Thymus (tissue), 11 donors: ENCODE measurements at regions not wholly inside any gene's neighbourhood (a gene's known extent, or its start where the extent isn't known, plus 50 kb on each side); places are given as distances from the start of the nearest gene placed in this dataset.

Source experiments
- DNase-seq, 9 donors: peaks; one replicate each; pipeline ENCODE4 v3.0.0-alpha.2; 2013; ENCODE audit warnings: low spot score in 9 of 9, low read depth in 6 of 9, missing footprints in 1 of 9
- H3K27ac ChIP-seq, 2 donors: one replicate each; pipeline ENCODE4 v1.5.1; 2013; ENCODE audit warnings: control low read depth in 1 of 2, low read depth in 1 of 2, low read length in 1 of 2, mild to moderate bottlenecking in 1 of 2, moderate library complexity in 1 of 2
- H3K27me3 ChIP-seq, 2 donors: one replicate each; pipeline ENCODE4 v1.5.1; 2013; ENCODE audit warnings: low read length in 1 of 2; ENCODE audit not compliant: control insufficient read depth in 2 of 2, insufficient read depth in 1 of 2
- H3K36me3 ChIP-seq, 2 donors: one replicate each; pipeline ENCODE4 v1.5.1; 2013; ENCODE audit warnings: low read length in 1 of 2, mild to moderate bottlenecking in 1 of 2, moderate library complexity in 1 of 2; ENCODE audit not compliant: control insufficient read depth in 2 of 2, insufficient read depth in 2 of 2
- H3K4me1 ChIP-seq, 2 donors: one replicate each; pipeline ENCODE4 v1.5.1; 2013; ENCODE audit warnings: low read length in 2 of 2; ENCODE audit not compliant: control insufficient read depth in 2 of 2, insufficient read depth in 2 of 2
- H3K4me3 ChIP-seq, 2 donors: one replicate each; pipeline ENCODE4 v1.5.1; 2013; ENCODE audit warnings: low read length in 2 of 2, control low read depth in 1 of 2, mild to moderate bottlenecking in 1 of 2
- H3K9me3 ChIP-seq, 2 donors: one replicate each; pipeline ENCODE4 v1.5.1; 2013; ENCODE audit warnings: low read length in 1 of 2, mild to moderate bottlenecking in 1 of 2; ENCODE audit not compliant: control insufficient read depth in 2 of 2, insufficient read depth in 1 of 2
- WGBS: extraction: QIAGEN DNeasy Blood & Tissue Kit; methylation state at CpG from one replicate; pipeline ENCODE4 v1.1.7; 2013; 5-methylcytosine and 5-hydroxymethylcytosine counted together
- donor health status: healthy.

GRCh38 chr22:49155039-49155769 lies 672.5 kb downstream of the BRD1 start:
- Histone ChIP-seq H3K27me3 (no peaks in the 10 kb centered on the region), H3K36me3 (no peaks in the 10 kb centered on the region), H3K9me3 (no peaks in the 10 kb centered on the region), H3K4me1 (no peaks in the 10 kb centered on the region), H3K4me3 (no peak overlapping the region), H3K27ac (no peak overlapping the region)
- 89% methylated on average over 27 of the region's 27 CpGs for WGBS
- no peak for DNase-seq

- no peak overlapping the region for H3K27ac ChIP-seq
- no peaks in the 10 kb centered on the region for H3K9me3 ChIP-seq
- H3K27me3 ChIP-seq: no peaks in the 10 kb centered on the region
- DNase-seq: no peak
- H3K4me3 ChIP-seq: no peak overlapping the region
- H3K4me1 ChIP-seq: no peaks in the 10 kb centered on the region
- 86% methylated on average over 18 of the region's 18 CpGs for WGBS
- H3K36me3 ChIP-seq: no peaks in the 10 kb centered on the region
Observed at GRCh38 chr22:49154433-49154832, 673.2 kb downstream of the BRD1 start.

- Histone ChIP-seq H3K9me3 (no peaks in the 10 kb centered on the region), H3K4me1 (no peaks in the 10 kb centered on the region), H3K27ac (no peak overlapping the region), H3K36me3 (no peaks in the 10 kb centered on the region), H3K27me3 (no peaks in the 10 kb centered on the region), H3K4me3 (no peak overlapping the region)
- 91% methylated on average over 11 of the region's 11 CpGs for WGBS
- no peak for DNase-seq
Observed at GRCh38 chr22:49153921-49154320, 673.8 kb downstream of the BRD1 start.

- no peak overlapping the region for H3K27ac ChIP-seq
- no peak for DNase-seq
- no peaks in the 10 kb centered on the region for H3K36me3 ChIP-seq
- H3K4me1 ChIP-seq: no peaks in the 10 kb centered on the region
- H3K27me3 ChIP-seq: no peaks in the 10 kb centered on the region
- H3K4me3 ChIP-seq: no peak overlapping the region
- 93% methylated on average over 20 of the region's 20 CpGs for WGBS
- H3K9me3 ChIP-seq: no peaks in the 10 kb centered on the region
Observed at GRCh38 chr22:49152939-49153770, 674.5 kb downstream of the BRD1 start.

- H3K27me3 ChIP-seq: no peaks in the 10 kb centered on the region
- no peak for DNase-seq
- no peak overlapping the region for H3K27ac ChIP-seq
- no peaks in the 10 kb centered on the region for H3K9me3 ChIP-seq
- H3K36me3 ChIP-seq: no peaks in the 10 kb centered on the region
- WGBS: 56% methylated on average over 13 of the region's 13 CpGs
- no peaks in the 10 kb centered on the region for H3K4me1 ChIP-seq
- H3K4me3 ChIP-seq: no peak overlapping the region
Observed at GRCh38 chr22:49152127-49152938, 675.3 kb downstream of the BRD1 start.

GRCh38 chr22:49151256-49152126 lies 676.2 kb downstream of the BRD1 start:
- H3K4me1 ChIP-seq: no peaks in the 10 kb centered on the region
- WGBS: 78% methylated on average over 24 of the region's 24 CpGs
- no peak overlapping the region for H3K27ac ChIP-seq
- H3K36me3 ChIP-seq: no peaks in the 10 kb centered on the region
- no peak overlapping the region for H3K4me3 ChIP-seq
- H3K9me3 ChIP-seq: no peaks in the 10 kb centered on the region
- no peaks in the 10 kb centered on the region for H3K27me3 ChIP-seq
- no peak for DNase-seq

GRCh38 chr22:49150801-49151221 lies 676.9 kb downstream of the BRD1 start:
- no peak for DNase-seq
- 91% methylated on average over 18 of the region's 18 CpGs for WGBS
- no peak overlapping the region for H3K27ac ChIP-seq
- H3K4me1 ChIP-seq: no peaks in the 10 kb centered on the region
- no peak overlapping the region for H3K4me3 ChIP-seq
- no peaks in the 10 kb centered on the region for H3K9me3 ChIP-seq
- no peaks in the 10 kb centered on the region for H3K36me3 ChIP-seq
- H3K27me3 ChIP-seq: no peaks in the 10 kb centered on the region

GRCh38 chr22:49149721-49150608 lies 677.7 kb downstream of the BRD1 start:
- H3K36me3 ChIP-seq: no peaks in the 10 kb centered on the region
- WGBS: 72% methylated on average over 17 of the region's 18 CpGs
- no peaks in the 10 kb centered on the region for H3K27me3 ChIP-seq
- no peak for DNase-seq
- no peak overlapping the region for H3K4me3 ChIP-seq
- H3K4me1 ChIP-seq: no peaks in the 10 kb centered on the region
- H3K9me3 ChIP-seq: no peaks in the 10 kb centered on the region
- no peak overlapping the region for H3K27ac ChIP-seq
